H1 (cell line): ENCODE measurements at regions not wholly inside any gene's neighbourhood (a gene's known extent, or its start where the extent isn't known, plus 50 kb on each side); places are given as distances from the start of the nearest gene placed in this dataset.

Experiments used
- BCL11A ChIP-seq, 2 experiments: IDR thresholded peaks; one replicate each; pipeline ENCODE4 v1.6.1; 2011; ENCODE audit warnings: low read depth in 2 of 2, low read length in 2 of 2, mild to moderate bottlenecking in 2 of 2
- CEBPB ChIP-seq: IDR thresholded peaks from 2 replicates; pipeline ENCODE4 v1.6.1; 2012; ENCODE audit warnings: low read depth, low read length
- CHD7 ChIP-seq: fragments of 300-600 bp; sonication (generic); IDR thresholded peaks from 2 replicates; pipeline ENCODE4 v1.7.1; 2012; ENCODE audit warnings: low read length, moderate library complexity, mild to moderate bottlenecking, inconsistent platforms; ENCODE audit not compliant: insufficient replicate concordance
- JUND ChIP-seq: IDR thresholded peaks from 2 replicates; pipeline ENCODE4 v1.6.1; 2011; ENCODE audit warnings: mild to moderate bottlenecking, improper control_type of control experiment, low read length
- SP2 ChIP-seq: IDR thresholded peaks from 2 replicates; pipeline ENCODE4 v1.6.1; 2012; ENCODE audit warnings: mild to moderate bottlenecking, low read length, inconsistent platforms
- SUZ12 ChIP-seq: fragments of 200-600 bp; sonication (generic); IDR thresholded peaks from 2 replicates; pipeline ENCODE4 v1.6.1; 2012; ENCODE audit warnings: mild to moderate bottlenecking, inconsistent platforms, low read length, moderate library complexity, mixed read lengths

GRCh38 chr10:2777666-2778355 lies 289.5 kb upstream of the PFKP start (continued):
- TF ChIP-seq CHD7 (no peak), JUND (no peak), SUZ12 (no peak), CEBPB (no peak), BCL11A (IDR thresholded peaks at IDR 0.05; ENCODE audit: low read depth in 2 of 2, low read length in 2 of 2) (no peak), SP2 (no peak)
